Neutrophil (primary cell): ENCODE measurements at regions not wholly inside any gene's neighbourhood (a gene's known extent, or its start where the extent isn't known, plus 50 kb on each side); places are given as distances from the start of the nearest gene placed in this dataset.

Experiments
- H3K27ac ChIP-seq: fragments of 200-600 bp; sonication (generic); 2 replicates; pipeline ENCODE4 v1.5.1; 2016; ENCODE audit warnings: mild to moderate bottlenecking, moderate library complexity
- H3K27me3 ChIP-seq: fragments of 200-600 bp; sonication (generic); 2 replicates; pipeline ENCODE4 v1.6.0; 2016; ENCODE audit warnings: mild to moderate bottlenecking
- H3K36me3 ChIP-seq: fragments of 200-600 bp; sonication (generic); 2 replicates; pipeline ENCODE4 v1.5.1; 2017
- H3K4me1 ChIP-seq, 2 experiments: fragments of 200-600 bp in 1 of 2; sonication (generic) in 1 of 2; 1 replicate in 1 of 2; 2 replicates in 1 of 2; pipeline versions ENCODE4 v1.5.1 to v1.6.1; 2013 to 2016; ENCODE audit warnings: low read depth in 1 of 2, low read length in 1 of 2, mild to moderate bottlenecking in 1 of 2, moderate library complexity in 1 of 2; ENCODE audit not compliant: control insufficient read depth in 1 of 2, insufficient read depth in 1 of 2
- H3K4me3 ChIP-seq, 2 experiments: fragments of 200-600 bp in 1 of 2; sonication (generic) in 1 of 2; 1 replicate in 1 of 2; 2 replicates in 1 of 2; pipeline ENCODE4 v1.5.1; 2013 to 2016; ENCODE audit warnings: low read depth in 1 of 2, low read length in 1 of 2, mild to moderate bottlenecking in 1 of 2, moderate library complexity in 1 of 2
- H3K9me3 ChIP-seq: fragments of 200-600 bp; sonication (generic); 2 replicates; pipeline ENCODE4 v1.5.1; 2016
- CTCF ChIP-seq: fragments of 200-600 bp; sonication (generic); IDR thresholded peaks from 2 replicates; pipeline ENCODE4 v1.5.1; 2016; ENCODE audit warnings: antibody characterized with exemption

GRCh38 chr21:35548904-35549615 is 500.0 kb upstream of the RUNX1 start:
- no peaks in the 10 kb centered on the region for H3K27me3 ChIP-seq
- no peaks in the 10 kb centered on the region for H3K36me3 ChIP-seq
- no peak overlapping the region for H3K27ac ChIP-seq
- H3K4me3 ChIP-seq = no peak overlapping the region
- no peak for TF ChIP-seq CTCF
- H3K4me1 ChIP-seq = no peaks in the 10 kb centered on the region
- H3K9me3 ChIP-seq = no peaks in the 10 kb centered on the region

GRCh38 chr21:35547946-35548774 is 499.1 kb upstream of the RUNX1 start:
- TF ChIP-seq CTCF = no peak
- H3K27ac ChIP-seq = no peak overlapping the region
- H3K9me3 ChIP-seq = no peaks in the 10 kb centered on the region
- peaks cover 6% of the 10 kb centered on the region for H3K27me3 ChIP-seq
- H3K4me1 ChIP-seq = no peaks in the 10 kb centered on the region
- H3K36me3 ChIP-seq = no peaks in the 10 kb centered on the region
- no peak overlapping the region for H3K4me3 ChIP-seq

- H3K4me1 ChIP-seq = no peaks in the 10 kb centered on the region
- no peak overlapping the region for H3K27ac ChIP-seq
- H3K36me3 ChIP-seq = no peaks in the 10 kb centered on the region
- TF ChIP-seq CTCF = no peak
- H3K27me3 ChIP-seq = peaks cover 6% of the 10 kb centered on the region
- H3K9me3 ChIP-seq = no peaks in the 10 kb centered on the region
- no peak overlapping the region for H3K4me3 ChIP-seq
Measured at GRCh38 chr21:35543746-35544145, 494.6 kb upstream of the RUNX1 start.

GRCh38 chr21:35540950-35541638 is 492.0 kb upstream of the RUNX1 start:
- H3K4me3 ChIP-seq = no peak overlapping the region
- no peaks in the 10 kb centered on the region for H3K4me1 ChIP-seq
- peaks cover 6% of the 10 kb centered on the region for H3K27me3 ChIP-seq
- H3K27ac ChIP-seq = no peak overlapping the region
- no peak for TF ChIP-seq CTCF
- no peaks in the 10 kb centered on the region for H3K9me3 ChIP-seq
- H3K36me3 ChIP-seq = no peaks in the 10 kb centered on the region

- H3K27ac ChIP-seq = no peak overlapping the region
- no peak overlapping the region for H3K4me3 ChIP-seq
Measured at GRCh38 chr21:35538386-35538785, 489.3 kb upstream of the RUNX1 start.

More at GRCh38 chr21:35538386-35538785, 489.3 kb upstream of the RUNX1 start:
- Histone ChIP-seq H3K4me1 (no peaks in the 10 kb centered on the region), H3K36me3 (no peaks in the 10 kb centered on the region), H3K27me3 (peaks cover under 1% of the 10 kb centered on the region), H3K9me3 (no peaks in the 10 kb centered on the region)
- no peak for TF ChIP-seq CTCF
